Kidney tubule cell (primary cell): ENCODE measurements at regions not wholly inside any gene's neighbourhood (a gene's known extent, or its start where the extent isn't known, plus 50 kb on each side); places are given as distances from the start of the nearest gene placed in this dataset.

Experiments
- DNase-seq: peaks from one replicate; pipeline ENCODE4 v3.0.0-alpha.2; 2018; ENCODE audit warnings: low spot score

DNA sequence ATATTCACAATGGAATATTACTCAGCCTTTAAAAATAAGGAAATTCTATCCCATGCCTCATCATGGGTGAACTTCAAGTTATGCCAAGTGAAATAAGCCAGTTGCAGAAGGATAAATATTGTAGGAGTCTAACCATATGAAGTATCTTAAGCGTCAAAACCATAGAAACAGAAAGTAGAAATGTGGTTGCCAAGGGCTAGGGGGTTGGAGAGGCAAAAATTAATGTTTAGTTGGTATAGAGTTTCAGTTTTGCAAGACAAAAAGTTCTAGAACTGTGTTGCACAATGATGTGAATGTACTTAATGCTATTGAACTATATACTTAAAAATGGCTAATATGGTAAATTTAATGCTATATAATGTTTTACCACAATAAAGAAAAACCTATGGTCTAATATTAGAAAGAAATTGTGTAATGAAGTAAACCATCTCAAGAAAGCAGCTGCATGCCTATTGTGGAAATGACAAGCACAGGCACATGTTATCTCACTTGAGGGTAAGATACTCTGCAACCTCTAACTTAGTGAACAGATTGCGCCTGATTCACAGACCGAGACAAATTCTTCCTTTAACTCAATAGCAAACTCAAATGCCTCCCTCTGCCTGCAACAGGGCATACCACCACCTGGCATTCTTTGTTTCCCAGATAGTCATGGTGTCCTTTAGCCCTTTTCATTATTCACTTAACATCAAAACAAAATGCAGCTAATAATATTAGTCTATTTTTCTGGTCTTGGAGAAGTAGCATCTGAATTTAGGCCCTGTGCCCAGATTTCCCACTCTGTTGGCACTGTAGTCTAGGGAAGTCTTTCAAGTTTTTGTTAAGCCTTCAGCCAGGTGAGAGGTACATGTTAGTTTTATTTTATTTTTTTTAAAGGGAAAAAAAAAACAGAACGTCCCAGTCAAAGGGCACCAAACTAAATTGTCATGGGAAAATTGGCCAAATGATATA lies 80.2 kb upstream of the ACP3 start:
- DNase-seq, result no peak

DNA sequence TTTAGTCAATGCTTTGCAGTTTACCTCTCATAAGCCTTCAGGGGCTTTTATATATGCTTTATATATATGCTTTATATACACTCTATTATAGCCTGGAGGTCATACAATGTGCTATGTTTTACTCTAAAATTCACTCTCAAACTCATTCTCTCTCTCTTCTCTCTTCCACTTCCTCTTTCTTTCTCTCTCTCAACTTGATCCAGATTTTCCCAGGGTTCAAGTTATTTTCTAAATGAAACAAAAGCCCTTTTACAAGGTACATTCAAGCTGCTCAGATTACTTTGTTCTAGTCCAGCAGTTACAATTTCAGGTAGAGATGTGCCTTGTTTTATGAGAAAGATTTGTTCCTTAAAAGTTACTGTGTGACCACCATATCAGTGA lies 79.6 kb upstream of the ACP3 start:
- DNase-seq, result no peak

DNA sequence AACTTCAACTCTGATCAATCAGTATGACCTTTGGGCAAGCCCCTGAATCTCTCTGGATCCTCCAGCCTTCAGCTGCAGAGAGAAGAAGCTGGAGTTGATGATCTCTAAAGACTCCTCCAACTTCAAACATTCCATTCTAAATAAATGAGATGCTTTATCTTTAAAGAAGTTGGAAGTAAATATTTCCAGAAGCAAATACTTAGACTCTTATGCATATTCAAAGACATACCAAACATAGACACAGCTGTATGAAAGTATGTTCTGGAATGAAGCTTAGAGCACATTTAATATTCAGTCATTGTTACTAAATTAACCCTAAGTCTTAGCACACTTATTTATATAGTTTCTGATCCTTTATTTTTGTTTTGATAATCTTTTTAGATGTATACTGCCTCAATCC lies 77.6 kb upstream of the ACP3 start:
- no peak for DNase-seq

DNA sequence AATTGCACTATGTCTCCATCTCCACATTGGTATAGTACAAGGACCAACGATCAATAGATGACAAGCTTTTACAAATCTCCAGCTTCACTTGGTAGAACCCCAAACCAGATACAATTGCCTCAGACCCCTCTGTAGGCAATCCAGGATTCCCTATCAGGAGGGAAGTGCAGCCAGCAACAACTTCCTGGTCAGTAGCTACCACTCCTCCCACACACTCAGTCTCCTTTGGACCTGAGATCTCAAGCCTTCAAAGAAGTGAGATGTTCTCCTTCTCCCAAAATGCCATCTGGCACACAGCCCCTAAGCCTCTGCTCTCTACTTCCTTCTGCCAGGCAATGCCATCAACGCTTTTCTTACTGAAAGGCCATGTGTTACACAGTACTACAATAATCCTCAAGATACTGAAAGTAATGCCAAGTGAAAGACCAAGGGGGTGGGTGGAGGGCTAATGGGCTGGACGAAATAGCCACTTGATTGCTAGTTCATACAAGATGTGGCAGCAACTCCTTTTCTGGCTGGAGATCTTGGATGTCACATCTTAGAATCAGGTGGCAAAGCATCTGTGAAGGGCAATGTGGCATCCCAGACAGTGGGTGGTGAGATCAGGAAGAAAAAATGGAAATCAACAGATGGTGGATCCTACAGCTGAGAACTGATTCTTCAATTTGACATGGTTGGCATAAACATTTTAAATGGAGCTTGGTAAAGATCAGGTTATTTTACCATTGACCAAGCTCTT lies 75.3 kb upstream of the ACP3 start:
- DNase-seq, result no peak

DNA sequence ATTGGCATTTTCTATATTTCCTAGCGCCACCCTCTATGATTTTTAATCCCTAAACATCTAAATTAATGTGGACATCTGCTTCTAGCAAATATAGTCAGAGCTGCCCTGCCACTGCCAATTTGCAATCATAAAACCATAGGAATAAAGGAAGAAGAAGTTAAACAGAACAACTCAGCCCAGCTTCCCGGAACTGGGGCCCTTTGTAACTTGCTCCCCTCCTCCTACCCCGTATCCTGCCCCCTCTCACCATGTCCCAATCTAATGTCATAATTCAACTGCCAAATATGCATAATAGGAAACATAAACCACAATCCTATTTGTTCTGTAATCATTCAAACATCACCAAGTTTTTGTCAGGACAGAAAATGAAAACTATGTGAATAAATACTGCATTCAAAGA lies 74.4 kb upstream of the ACP3 start:
- no peak for DNase-seq

DNA sequence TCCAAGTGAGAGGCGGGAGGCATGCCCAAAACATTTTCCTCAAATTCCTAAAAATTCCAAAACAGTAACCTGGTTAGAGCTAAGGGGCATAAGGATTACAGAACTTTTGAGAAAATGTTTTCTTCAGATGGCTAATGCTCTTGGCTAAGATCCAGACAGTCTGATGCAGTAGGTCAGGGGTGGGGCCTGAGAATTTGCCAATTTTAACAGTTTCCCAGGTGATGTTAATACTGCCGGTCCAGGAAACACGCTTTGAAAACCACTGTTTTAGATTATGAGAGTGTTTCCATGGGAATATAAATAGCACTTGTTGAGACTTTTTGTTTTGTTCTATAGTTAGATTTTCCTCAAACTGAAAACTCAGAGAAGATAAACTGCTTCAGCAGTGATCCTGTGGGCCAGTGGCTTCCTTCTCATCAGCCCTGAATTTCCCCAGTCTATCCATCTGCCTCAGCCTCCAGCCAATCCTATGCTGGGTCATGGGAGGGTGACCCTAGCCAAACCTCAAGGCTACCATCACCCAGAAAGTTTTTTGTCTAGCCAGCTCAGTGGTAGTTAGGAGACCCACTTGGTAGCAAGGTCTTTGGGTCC lies 71.6 kb upstream of the ACP3 start:
- peak; percentile 25 for DNase-seq

DNA sequence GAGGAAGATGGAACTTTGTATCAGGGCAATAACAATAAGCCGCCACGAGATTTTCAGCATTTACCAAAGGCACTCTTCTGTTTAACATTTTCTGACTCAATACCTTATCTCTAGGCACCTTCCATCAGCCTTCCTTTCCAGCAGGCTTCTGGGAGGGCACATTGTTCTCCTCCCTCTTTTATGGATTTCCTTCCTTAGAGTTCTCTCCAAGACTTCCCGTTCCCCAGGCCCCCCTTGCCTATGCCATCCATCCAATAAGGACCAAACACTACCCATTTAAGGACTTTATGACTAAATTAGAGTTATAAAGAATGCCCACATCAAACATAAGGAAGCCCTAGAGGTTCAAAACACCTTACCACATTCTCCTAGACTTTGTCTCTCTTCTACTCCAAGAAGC lies 71.0 kb upstream of the ACP3 start:
- no peak for DNase-seq

DNA sequence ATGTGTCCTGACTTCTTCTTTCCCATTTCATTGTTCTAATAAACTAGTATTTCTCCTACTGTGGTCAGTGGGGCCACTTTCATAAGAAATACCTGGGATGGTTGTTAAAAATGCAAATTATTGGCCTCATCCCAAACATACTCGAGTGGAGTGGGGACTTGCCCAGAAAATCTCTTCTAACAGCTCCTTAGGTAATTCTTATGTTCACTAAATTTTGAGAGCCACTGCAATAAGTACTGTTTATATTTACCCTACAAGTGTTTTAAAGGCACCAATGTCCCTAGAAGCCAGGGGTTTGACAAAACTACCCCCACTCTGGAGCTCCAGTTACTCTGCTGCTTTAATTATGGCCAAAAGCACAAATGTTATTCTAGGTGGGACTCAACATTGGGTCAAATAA lies 70.0 kb upstream of the ACP3 start:
- no peak for DNase-seq

DNA sequence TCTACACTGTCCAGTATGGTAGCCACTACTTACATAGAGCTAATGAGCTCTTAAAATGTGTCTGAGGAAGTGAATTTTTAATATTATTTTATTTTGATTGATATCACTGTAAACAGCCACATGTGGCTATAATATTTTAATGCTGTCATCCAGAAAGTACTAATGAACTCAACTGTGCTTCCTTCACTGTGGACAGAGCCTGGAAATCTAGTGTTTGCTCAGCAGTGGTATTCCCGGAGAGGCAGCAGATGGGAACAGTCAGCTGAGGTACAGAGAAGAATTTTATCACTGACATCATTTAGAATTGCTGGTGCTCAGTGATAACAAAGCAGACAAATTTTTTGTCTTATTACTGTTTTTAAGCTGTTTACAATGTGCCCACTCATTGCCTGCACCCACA lies 68.7 kb upstream of the ACP3 start:
- DNase-seq, result no peak

DNA sequence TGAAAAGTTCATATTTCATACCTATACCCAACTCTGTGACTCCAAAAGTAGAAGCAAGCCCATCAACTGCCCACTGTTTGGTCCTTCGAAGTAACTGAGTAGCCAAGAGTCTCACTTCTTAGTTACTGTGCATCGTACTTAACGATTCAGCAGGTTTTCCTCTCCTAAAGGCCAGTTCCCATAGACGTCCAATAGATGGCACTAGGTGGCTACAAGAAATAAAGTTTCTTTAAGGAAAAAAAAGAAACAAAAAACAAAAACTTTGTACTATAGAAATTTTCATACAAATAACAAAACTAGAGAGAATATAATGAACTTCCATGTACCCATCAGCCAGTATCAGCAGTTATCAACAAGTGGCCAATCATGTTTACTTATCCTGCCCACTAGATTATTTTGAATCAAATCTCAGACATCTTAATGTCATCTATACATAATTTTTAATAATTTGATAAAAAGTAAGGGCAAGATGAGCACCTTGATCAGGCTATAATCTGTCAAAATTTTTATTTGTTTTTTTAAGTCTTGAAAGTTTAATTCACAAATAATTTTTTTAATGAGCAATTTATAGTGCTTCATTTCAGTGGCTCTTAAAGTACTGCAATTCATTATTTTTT lies 63.8 kb upstream of the ACP3 start:
- DNase-seq, result peak; percentile 64

DNA sequence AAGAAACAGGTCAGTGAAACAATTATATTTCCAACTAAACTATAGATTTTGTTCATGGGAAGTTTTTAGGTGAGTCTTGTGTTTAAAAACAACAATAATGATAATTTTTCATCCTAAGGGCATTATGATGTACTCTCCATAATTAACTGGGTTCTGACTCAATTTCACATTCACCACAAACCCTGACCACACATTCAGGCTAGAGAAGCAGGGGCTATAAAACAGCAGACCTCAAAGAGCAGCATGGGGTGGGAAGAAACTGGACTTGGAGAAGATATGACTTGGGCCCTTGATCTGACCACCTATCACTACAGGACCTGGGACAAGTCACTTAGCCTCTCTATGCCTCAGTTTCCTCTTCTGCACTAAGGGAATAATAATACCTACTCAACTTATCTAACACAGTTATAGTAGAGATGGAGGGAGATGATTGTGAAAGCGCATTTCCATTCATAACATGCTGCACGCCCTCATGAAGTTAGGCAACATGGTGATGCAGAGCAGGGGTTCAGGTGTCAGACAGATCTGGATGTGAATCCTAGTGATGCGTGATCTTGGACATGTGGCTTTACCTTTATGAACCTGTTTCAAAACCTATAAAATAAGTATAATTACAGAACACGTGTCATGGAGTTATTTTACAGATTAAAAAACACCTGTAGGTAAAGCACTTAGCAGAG lies 63.0 kb upstream of the ACP3 start:
- DNase-seq, result no peak

DNA sequence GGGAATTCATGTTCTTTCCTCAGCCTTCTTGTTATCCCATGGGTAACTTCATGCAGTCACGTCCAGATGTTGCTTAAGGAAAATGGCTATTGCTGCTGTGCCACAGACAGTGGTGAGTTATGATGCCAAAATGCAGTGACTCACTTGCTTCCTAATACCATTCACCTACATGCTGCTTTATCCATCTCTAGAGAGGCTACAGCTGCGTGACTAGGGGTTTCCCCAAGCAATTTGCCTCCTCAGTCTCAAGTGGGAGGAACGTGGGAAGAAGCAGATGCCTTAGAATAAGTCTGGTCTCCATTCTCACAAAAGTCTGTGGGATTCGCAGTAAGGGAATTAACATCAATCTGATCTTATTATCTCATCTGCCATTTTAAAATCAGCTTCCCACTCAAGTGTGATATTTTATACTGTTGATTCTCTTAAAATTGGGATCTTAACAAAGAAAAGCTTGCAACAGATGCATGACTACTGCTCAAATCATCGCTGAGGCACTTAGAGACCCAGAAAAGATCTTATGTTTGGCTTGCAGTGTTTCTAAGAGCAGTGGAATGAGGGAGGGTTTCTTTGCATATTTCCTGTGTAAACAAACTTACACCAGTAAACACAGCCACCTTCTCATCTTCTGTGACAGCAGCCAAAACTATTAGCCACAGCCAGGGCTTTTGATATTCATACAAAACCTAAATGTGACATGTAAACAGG lies 62.0 kb upstream of the ACP3 start:
- DNase-seq, result peak; percentile 87

DNA sequence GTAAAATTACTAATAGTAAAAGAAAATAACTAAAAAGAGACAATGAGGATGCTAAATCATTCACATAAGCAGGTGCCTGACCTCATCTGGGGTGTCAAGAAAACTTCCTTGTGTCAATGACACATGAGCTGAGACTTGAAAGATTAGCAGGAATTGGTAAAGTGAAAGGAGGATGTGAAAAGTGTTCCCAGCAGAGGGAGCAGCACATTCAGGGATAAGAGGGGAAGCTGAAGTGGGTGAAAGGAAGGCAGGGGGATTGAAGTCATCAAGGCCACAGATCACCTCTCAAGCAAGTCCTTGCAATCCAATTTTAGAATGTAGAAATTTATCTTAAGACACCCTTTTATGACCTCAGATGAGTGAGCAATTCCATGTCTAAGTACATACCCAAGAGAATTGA lies 60.2 kb upstream of the ACP3 start:
- DNase-seq, result peak; percentile 78

DNA sequence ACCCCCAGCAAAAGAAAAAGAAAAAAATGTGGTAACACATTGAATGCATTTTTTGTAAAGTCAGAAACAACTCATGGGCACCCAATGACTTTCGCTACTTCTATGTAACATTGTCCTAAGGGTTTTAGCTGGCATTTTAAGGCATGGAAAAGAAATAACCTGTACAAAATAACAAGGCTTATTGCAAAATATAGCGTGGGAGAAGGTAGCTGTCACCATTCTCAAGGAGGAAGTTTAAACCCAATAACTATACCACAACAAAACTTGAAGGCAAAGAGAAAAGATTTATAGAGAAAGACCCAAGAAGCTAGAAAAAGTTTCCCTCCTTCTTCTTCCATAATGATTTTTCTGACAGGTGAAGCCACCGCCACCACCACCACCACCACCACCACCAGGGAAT lies 55.7 kb upstream of the ACP3 start:
- DNase-seq, result no peak

DNA sequence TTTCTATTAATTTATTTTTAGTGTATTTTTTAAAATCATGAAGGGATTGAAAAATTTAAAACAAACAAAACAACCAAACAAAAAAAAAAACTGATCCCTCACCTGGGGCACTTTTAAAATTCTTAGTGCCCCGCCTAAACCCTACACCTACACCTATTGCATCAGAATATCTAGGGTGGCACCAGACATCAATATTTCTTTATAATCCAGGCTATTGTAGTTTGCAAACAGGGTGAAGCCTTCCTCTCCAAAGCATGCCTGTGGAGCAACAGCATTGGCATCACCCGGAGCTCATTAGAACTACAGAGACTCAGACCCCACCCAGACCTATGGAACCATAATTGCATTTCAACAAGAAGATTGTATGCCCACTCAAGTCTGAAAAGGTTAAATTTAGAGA lies 54.9 kb upstream of the ACP3 start:
- DNase-seq, result no peak

DNA sequence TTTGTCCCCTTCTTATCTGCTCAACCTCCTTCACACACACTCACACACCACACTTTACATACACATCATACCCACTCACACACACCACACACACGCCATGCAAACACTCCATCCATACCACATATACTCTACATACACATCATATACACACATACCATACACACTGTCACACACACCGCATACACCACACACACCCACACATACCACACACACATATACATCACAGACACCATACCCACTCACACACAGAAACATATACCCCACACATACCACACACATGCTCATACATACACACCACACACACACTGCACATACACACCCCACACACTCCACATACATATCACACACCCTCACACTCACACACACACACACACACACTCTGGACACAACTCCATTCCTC lies 54.3 kb upstream of the ACP3 start:
- DNase-seq, result no peak

DNA sequence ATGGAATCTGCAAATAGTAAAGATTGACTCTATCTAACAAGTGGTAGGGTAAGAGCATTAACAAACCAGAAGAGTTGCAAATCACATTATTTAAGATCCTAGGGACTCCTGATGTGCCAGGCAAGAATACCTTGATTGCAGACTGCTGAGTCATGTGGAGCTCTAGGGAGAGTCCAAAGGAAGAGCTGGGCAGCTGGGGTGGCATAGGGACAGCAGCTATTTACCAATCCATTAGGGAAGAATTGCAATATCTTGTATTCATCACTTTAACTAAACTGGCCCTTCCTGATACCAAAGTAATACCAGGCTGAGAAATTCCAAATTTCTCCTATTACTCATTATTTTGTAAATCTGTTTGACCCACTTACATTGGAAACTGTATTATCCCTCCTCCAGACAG lies 52.2 kb upstream of the ACP3 start:
- peak; percentile 47 for DNase-seq

DNA sequence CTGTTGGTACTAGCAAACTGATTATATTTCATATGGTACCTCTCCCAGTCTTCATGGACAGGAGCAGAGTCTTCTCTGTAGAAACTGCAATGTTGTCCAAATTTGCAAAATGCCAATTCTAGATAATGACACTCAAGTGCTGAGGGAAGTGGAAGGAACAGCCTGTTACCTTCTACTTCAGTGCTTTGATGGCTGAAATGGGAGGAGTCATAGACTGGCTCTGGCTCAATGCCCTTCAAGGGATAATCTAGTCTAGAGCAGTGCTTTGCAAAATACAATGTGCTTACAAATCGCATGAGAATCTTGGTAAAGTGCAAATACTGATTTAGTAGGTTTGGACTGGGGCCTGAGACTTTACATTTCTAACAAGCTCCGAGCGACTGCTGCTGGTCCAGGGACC lies 51.7 kb upstream of the ACP3 start:
- no peak for DNase-seq

DNA sequence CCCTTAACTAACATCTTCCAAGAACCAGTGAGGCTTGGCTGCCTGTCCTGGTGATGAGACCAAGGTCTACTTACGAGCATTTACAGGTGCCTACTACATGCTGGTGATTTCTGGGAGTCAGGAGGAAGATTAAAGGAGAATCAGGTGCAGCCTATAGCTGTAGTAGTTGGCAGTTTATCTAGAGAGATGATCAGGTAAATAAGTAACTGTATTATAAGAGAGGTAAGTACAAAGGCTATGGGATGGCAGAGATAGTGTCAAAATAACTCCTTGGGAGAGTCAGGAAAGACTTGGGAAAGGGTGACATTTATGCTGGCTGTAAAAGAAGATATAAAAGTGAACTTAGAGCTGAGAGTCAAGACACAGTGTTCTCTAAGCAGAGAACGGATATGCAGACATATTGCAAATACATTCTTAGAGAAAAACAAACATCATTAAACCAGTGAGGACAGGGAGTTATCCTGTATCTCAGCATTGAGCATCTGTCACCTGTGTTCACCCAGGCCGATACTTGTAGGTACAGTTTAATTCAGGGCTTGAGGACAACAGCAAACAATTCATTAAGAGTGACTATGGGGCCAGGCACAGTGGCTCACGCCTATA lies 49.7 kb upstream of the ACP3 start:
- no peak for DNase-seq
